GM12865 (cell line): ENCODE measurements at regions not wholly inside any gene's neighbourhood (a gene's known extent, or its start where the extent isn't known, plus 50 kb on each side); places are given as distances from the start of the nearest gene placed in this dataset.

ENCODE experiments used
- DNase-seq: peaks from one replicate; pipeline ENCODE4 v3.0.0; 2010; ENCODE audit warnings: low read depth
- H3K4me3 ChIP-seq: 2 replicates; pipeline ENCODE4 v1.5.1; 2011; ENCODE audit warnings: mild to moderate bottlenecking, low read depth, low read length, control low read depth
- TF ChIP-seq, protein P1 (sequence below): IDR thresholded peaks from 2 replicates; pipeline ENCODE4 v1.5.1; 2011; ENCODE audit warnings: low read length, control low read depth, low read depth, inconsistent platforms; ENCODE audit not compliant: insufficient read depth; ENCODE audit errors: missing control alignments

DNA sequence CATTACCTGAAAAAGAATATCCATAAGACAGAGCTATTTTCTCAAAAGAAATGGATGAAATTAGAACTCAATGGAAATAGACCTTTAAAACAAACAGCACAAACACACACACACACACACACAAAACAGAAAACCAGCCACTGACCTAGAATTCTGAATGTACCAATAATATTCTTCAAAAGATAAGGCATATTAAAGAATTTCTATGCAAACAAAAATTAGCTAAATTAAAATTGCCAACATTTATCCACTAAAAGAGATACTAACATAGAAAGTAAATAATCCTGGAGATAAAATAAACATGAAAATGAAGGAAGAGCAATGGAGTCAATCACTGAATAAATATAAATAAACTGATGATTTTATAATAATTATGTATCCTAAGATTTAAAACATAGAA is 431.2 kb downstream of the SH2D4B start:
- no peak for DNase-seq
- TF ChIP-seq, protein P1, sequence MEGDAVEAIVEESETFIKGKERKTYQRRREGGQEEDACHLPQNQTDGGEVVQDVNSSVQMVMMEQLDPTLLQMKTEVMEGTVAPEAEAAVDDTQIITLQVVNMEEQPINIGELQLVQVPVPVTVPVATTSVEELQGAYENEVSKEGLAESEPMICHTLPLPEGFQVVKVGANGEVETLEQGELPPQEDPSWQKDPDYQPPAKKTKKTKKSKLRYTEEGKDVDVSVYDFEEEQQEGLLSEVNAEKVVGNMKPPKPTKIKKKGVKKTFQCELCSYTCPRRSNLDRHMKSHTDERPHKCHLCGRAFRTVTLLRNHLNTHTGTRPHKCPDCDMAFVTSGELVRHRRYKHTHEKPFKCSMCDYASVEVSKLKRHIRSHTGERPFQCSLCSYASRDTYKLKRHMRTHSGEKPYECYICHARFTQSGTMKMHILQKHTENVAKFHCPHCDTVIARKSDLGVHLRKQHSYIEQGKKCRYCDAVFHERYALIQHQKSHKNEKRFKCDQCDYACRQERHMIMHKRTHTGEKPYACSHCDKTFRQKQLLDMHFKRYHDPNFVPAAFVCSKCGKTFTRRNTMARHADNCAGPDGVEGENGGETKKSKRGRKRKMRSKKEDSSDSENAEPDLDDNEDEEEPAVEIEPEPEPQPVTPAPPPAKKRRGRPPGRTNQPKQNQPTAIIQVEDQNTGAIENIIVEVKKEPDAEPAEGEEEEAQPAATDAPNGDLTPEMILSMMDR: no peak
- no peak overlapping the region for H3K4me3 ChIP-seq

DNA sequence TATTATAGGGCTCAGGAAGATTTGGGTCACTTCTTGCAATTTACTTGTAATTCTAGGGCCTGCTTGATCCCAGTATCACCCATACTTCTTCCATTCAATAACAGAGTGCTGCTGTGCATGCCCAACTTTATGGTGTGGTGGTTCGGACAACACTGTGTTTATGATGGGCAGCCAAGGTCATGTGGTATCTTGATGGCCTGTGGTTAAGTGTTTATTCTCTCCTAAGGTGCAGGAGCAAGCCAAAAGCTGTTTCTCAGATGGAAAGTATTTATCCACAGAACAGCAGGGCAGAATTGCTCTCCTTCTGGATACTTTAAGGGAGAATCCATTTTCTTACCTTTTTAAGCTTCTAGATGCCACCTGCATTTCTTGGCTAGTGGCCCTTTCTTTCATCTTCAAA is 433.8 kb downstream of the SH2D4B start:
- TF ChIP-seq, protein P1: no peak
- no peak overlapping the region for H3K4me3 ChIP-seq
- no peak for DNase-seq

DNA sequence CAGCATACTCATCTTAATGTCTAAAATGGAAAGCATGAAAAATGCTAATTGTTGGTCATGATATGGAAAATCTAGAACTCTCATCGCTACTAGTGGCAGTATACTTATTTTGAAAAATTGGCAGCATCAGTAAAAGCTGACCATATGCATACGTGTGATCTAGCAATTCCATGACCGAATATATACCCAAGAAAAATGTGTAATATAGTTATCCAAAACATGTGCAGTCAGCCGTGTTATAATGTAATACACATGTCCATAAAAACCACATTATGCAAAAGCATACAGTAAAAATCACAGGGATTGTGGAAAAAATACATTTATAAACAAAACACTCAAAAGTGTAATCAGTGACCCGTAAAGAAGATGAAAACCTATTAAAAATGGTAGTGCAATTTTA is 439.0 kb downstream of the SH2D4B start:
- TF ChIP-seq, protein P1: no peak
- no peak overlapping the region for H3K4me3 ChIP-seq
- DNase-seq: no peak

DNA sequence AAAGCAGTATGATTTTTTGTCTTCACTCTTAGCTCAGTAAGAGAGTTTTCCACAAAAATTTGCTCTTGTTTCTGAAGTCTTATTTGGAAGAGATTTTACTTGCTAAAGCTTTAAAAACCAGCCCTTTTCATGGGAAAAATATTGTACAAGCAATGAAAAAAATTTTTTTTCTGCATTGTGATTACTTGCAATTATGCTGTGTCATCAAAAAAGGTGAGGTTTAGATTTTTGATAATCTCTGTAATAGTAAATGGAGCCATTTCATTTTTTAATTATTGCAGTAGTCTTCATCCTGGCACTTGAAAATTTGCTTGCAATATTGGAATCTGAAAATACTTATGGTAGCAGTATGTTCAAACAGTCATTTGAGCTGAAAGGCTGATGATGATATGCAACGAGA is 447.4 kb downstream of the SH2D4B start:
- H3K4me3 ChIP-seq: no peak overlapping the region
- no peak for DNase-seq
- TF ChIP-seq, protein P1: no peak

DNA sequence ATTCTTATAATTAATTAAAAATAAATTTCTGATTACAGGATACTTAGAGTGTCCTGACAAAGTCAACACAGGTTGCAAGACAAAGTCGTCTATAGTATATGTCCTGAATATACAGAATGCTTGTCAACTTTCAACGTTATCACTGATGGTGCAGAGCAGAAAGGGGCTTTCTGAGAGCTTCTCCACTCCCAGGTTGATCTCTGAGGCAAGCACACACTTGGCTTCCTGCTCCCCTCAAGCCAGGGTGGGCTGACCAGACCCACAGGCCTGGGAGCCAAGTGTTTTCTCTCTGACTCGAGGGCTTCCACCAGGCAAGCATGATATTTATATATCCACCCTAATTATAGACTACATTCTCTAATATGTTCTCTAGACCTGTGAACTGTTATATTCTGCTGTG is 448.9 kb downstream of the SH2D4B start:
- DNase-seq: peak; percentile 31
- TF ChIP-seq, protein P1: no peak
- H3K4me3 ChIP-seq: no peak overlapping the region

DNA sequence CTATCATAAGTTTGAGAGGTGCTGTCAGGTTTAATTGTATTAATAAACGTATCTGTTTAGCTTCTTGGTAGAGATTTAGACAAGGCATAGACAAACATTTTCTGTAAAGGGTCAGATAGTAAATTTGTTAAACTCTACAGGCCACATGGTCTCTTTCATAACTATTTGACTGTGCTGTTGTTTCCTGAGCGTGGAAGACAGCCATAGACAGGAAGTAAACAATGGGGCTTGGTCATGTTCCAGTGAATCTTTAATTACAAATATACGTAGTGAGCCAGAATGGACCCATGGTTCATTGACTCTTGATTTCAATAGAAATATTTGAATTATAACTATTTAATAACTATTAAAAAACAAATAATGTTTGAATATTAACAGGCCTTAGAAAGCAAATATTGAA is 451.1 kb downstream of the SH2D4B start:
- no peak overlapping the region for H3K4me3 ChIP-seq
- DNase-seq: peak; percentile 12
- TF ChIP-seq, protein P1: no peak

DNA sequence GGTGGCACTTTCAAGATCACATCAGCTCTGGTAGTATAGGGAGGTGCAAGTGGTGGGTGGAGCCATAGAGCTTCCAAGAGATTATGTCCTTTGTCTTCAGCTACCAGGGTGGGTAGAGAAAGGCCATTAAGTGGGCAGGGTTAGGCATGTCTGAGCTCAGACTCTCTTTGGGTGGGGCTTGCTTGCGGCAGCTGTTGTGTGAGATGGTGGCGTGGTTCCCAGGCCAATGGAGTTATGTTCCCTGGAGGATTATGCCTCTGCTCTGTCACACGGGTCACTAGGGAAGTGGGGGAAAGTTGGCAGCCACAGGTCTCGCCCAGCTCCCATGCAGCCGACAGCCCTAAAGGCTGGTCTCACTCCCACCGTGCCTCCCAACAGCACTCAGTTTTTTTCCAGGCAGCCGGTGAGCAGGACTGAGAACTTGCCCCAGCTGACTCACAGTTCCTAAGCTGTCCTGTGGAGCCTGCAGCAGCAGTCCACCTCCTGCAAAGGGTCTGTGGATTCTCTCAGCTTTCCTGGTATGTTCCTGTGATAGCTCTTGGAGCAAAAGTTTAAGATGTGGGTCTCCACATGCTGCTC is 459.0 kb downstream of the SH2D4B start:
- H3K4me3 ChIP-seq: no peak overlapping the region
- TF ChIP-seq, protein P1: no peak
- no peak for DNase-seq
